Keratinocyte (primary cell): ENCODE measurements at regions not wholly inside any gene's neighbourhood (a gene's known extent, or its start where the extent isn't known, plus 50 kb on each side); places are given as distances from the start of the nearest gene placed in this dataset.

Experiments
- CTCF ChIP-seq, 3 experiments: IDR thresholded peaks in 1 of 3; conservative IDR thresholded peaks in 1 of 3; optimal IDR thresholded peaks in 1 of 3; 2 replicates in 2 of 3; 3 replicates in 1 of 3; pipeline versions ENCODE3 to v1.5.1; 2011; ENCODE audit warnings: low read length in 3 of 3, mild to moderate bottlenecking in 3 of 3, moderate library complexity in 2 of 3, control low read depth in 1 of 3, inconsistent platforms in 1 of 3; ENCODE audit not compliant: insufficient read depth in 2 of 3; ENCODE audit errors: extremely low read depth in 1 of 3
- EZH2 ChIP-seq: IDR thresholded peaks from one replicate; pipeline ENCODE4 v1.6.1; 2012; ENCODE audit warnings: inconsistent platforms, mild to moderate bottlenecking, low read length, moderate library complexity

GRCh38 chr9:119758241-119758640, 389.0 kb upstream of the BRINP1 start:
- TF ChIP-seq CTCF (optimal IDR thresholded peaks at IDR 0.05 in 1 of 3, IDR thresholded peaks at IDR 0.05 in 1 of 3, conservative IDR thresholded peaks at IDR 0.05 in 1 of 3; ENCODE audit: extremely low read depth in 1 of 3, insufficient read depth in 2 of 3, low read length in 3 of 3): no peak
- no peak for TF ChIP-seq EZH2
